Peyer's patch (tissue), 4 donors: ENCODE measurements at regions not wholly inside any gene's neighbourhood (a gene's known extent, or its start where the extent isn't known, plus 50 kb on each side); places are given as distances from the start of the nearest gene placed in this dataset.

Experiments
- DNase-seq, 3 donors: peaks; one replicate each; pipeline ENCODE4 v3.0.0-alpha.2; 2017 to 2019
- H3K27ac ChIP-seq, 4 donors: fragments of 200-600 bp; sonication (generic); one replicate each; pipeline ENCODE4 v1.5.1; 2016 to 2019
- H3K27me3 ChIP-seq, 2 donors: fragments of 200-600 bp; sonication (generic); one replicate each; pipeline ENCODE4 v1.5.1; 2019
- H3K36me3 ChIP-seq, 3 donors: fragments of 200-600 bp; sonication (generic); one replicate each; pipeline ENCODE4 v1.5.1; 2016 to 2019
- H3K4me1 ChIP-seq, 4 donors: fragments of 200-600 bp; sonication (generic); one replicate each; pipeline ENCODE4 v1.5.1; 2016 to 2019
- H3K4me3 ChIP-seq, 4 donors: fragments of 200-600 bp; sonication (generic); 1 replicate in 3 of 4; 2 replicates in 1 of 4; pipeline ENCODE4 v1.5.1; 2016 to 2019; ENCODE audit warnings: mild to moderate bottlenecking in 1 of 4
- H3K9me3 ChIP-seq, 4 donors: fragments of 200-600 bp; sonication (generic); one replicate each; pipeline ENCODE4 v1.5.1; 2016 to 2019; ENCODE audit warnings: mild to moderate bottlenecking in 1 of 4
- POLR2A ChIP-seq, 2 donors: fragments of 450-650 bp; IDR thresholded peaks; one replicate each; pipeline ENCODE4 v1.5.1; 2017; ENCODE audit warnings: antibody characterized with exemption in 2 of 2, mild to moderate bottlenecking in 2 of 2, moderate library complexity in 2 of 2
- TF ChIP-seq, protein P1 (sequence below), 6 experiments: fragments of 450-650 bp in 4 of 6; fragments of 200-600 bp in 2 of 6; sonication (generic) in 1 of 6; IDR thresholded peaks; one replicate each; pipeline ENCODE4 v1.5.1; 2017 to 2019; ENCODE audit warnings: antibody characterized with exemption in 6 of 6, mild to moderate bottlenecking in 3 of 6, moderate library complexity in 1 of 6

DNA sequence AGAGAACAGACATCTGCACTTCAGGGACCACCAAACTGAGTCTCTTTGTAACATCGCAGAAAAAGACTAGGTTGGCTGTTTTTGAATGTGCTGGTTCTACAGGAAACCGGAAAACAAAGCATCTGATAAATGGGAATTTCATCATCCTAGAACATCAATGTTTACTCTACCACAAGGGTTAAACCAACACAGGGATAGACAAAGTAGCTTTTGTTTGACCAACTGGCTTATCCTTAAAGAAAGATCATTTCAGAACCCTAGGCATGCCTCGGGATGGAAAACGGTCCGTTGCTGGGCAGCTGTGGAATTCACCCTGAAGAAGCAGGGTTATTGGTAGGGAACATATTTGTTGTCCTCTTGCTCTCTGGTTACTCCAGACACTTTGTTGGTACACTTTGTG, 2355.5 kb upstream of the AGA start:
- no peaks in the 10 kb centered on the region for H3K4me1 ChIP-seq
- H3K9me3 ChIP-seq, result no peaks in the 10 kb centered on the region
- TF ChIP-seq POLR2A (IDR thresholded peaks at IDR 0.05), result no peak
- TF ChIP-seq, protein P1, sequence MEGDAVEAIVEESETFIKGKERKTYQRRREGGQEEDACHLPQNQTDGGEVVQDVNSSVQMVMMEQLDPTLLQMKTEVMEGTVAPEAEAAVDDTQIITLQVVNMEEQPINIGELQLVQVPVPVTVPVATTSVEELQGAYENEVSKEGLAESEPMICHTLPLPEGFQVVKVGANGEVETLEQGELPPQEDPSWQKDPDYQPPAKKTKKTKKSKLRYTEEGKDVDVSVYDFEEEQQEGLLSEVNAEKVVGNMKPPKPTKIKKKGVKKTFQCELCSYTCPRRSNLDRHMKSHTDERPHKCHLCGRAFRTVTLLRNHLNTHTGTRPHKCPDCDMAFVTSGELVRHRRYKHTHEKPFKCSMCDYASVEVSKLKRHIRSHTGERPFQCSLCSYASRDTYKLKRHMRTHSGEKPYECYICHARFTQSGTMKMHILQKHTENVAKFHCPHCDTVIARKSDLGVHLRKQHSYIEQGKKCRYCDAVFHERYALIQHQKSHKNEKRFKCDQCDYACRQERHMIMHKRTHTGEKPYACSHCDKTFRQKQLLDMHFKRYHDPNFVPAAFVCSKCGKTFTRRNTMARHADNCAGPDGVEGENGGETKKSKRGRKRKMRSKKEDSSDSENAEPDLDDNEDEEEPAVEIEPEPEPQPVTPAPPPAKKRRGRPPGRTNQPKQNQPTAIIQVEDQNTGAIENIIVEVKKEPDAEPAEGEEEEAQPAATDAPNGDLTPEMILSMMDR (IDR thresholded peaks at IDR 0.05), result no peak
- H3K27me3 ChIP-seq, result no peaks in the 10 kb centered on the region
- no peak for DNase-seq
- no peak overlapping the region for H3K27ac ChIP-seq
- no peaks in the 10 kb centered on the region for H3K36me3 ChIP-seq
- H3K4me3 ChIP-seq, result no peak overlapping the region

DNA sequence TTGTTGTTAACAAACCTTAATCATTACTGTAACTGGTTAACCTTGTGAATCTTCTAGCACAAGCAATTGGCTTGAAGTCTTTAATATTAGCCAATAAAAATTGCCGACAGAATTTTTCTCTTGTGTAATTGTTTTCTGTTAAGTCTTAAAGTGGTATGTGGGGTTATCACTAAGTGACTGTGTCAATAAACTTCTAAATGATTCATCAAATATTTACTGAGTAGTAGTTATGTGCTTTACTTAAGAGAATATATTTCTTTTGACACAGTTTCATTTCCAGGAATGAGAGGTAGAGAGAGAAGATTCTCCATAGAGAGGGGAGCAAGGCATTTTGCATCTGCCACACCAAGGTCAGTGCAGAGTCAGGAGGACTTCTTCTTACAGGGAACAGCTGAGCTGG, 2361.6 kb upstream of the AGA start:
- Histone ChIP-seq H3K36me3 (no peaks in the 10 kb centered on the region), H3K4me3 (no peak overlapping the region), H3K27me3 (no peaks in the 10 kb centered on the region), H3K4me1 (no peaks in the 10 kb centered on the region), H3K27ac (no peak overlapping the region), H3K9me3 (no peaks in the 10 kb centered on the region)
- DNase-seq, result no peak
- TF ChIP-seq, protein P1 (IDR thresholded peaks at IDR 0.05), result no peak
- TF ChIP-seq POLR2A (IDR thresholded peaks at IDR 0.05), result no peak

DNA sequence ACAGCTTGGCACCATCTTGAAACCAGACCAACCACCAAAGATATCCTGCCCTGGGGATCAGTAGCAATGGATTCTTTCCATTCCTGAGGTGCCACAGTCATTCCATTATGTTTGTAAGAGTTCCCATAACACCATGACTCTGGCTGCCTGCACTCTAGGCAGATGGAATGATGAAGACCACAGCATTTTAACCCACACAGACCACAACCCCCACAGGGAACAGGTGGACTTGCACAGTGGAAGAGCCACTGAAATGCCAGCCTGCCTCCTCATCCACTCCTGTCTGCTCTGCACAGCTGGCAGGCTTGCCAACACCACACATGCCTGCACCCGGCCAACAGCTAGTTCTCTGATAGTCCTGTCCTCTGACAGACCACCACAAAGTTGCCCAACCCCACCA, 2362.2 kb upstream of the AGA start:
- Histone ChIP-seq H3K9me3 (no peaks in the 10 kb centered on the region), H3K27ac (no peak overlapping the region), H3K4me1 (no peaks in the 10 kb centered on the region), H3K36me3 (no peaks in the 10 kb centered on the region), H3K4me3 (no peak overlapping the region), H3K27me3 (no peaks in the 10 kb centered on the region)
- DNase-seq, result no peak
- TF ChIP-seq POLR2A (IDR thresholded peaks at IDR 0.05), result no peak
- TF ChIP-seq, protein P1 (IDR thresholded peaks at IDR 0.05), result no peak

DNA sequence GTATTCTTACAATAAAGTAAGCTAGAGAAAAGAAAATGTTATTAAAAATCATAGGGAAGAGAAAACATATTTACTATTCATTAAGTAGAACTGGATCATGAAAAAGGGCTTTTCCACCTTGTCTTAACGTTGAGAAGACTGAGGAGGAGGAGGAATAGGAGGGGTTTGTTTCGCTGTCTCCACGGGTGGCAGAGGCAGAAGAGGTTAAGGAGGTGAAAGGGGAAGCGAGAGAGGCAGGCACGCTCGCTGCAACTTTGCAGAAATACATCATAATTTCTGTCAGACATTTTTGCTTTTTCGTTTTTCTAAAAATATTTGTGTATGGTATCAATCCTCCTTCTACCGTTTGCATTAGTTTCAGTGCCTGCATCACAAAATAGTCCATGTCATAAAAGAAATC, 2375.1 kb upstream of the AGA start:
- Histone ChIP-seq H3K4me1 (no peaks in the 10 kb centered on the region), H3K27me3 (no peaks in the 10 kb centered on the region), H3K27ac (no peak overlapping the region), H3K36me3 (no peaks in the 10 kb centered on the region), H3K9me3 (no peaks in the 10 kb centered on the region), H3K4me3 (no peak overlapping the region)
- no peak for TF ChIP-seq POLR2A (IDR thresholded peaks at IDR 0.05)
- TF ChIP-seq, protein P1 (IDR thresholded peaks at IDR 0.05), result no peak
- no peak for DNase-seq

DNA sequence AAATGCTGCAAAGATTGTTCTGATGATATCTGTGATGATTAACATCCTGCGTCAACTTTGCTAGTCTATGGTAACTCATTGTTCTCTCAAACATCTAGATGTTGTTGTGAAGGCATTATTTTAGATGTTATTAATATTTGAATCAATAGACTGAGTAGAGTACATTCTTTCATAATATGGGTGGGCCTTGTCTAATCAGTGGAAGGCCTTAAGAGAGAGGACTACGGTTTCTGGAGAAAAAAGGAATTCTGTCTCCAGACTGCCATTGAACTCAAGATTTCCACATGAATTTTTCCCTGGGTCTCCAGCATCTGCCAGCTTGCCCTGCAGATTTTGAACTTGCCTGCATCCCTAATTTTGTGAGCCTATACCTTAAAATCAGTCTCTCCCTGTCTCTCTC, 2381.1 kb upstream of the AGA start:
- no peaks in the 10 kb centered on the region for H3K9me3 ChIP-seq
- no peaks in the 10 kb centered on the region for H3K4me1 ChIP-seq
- no peak for TF ChIP-seq POLR2A (IDR thresholded peaks at IDR 0.05)
- TF ChIP-seq, protein P1 (IDR thresholded peaks at IDR 0.05), result no peak
- no peak overlapping the region for H3K4me3 ChIP-seq
- no peaks in the 10 kb centered on the region for H3K36me3 ChIP-seq
- H3K27me3 ChIP-seq, result no peaks in the 10 kb centered on the region
- H3K27ac ChIP-seq, result no peak overlapping the region
- no peak for DNase-seq

DNA sequence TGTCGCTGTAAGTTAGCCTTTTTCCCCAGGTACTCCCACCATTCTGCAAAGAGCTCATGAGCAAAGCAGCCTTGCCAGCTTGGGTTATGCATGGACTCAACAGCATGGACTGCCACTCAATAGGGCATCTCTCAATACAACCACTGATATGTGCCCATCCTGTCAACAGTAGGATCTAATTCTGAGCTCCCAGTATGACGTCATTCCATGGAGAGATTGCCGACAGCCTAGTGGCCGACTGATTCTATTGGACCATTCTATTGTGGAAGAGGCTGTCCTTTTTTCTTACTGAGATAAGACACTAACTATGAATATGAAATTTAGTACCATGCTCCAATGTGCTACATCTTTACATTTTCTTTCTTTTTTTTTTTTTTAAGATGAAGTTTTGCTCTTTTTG, 2389.0 kb upstream of the AGA start:
- H3K4me3 ChIP-seq, result no peak overlapping the region
- no peaks in the 10 kb centered on the region for H3K36me3 ChIP-seq
- no peak for TF ChIP-seq POLR2A (IDR thresholded peaks at IDR 0.05)
- TF ChIP-seq, protein P1 (IDR thresholded peaks at IDR 0.05), result no peak
- H3K4me1 ChIP-seq, result no peaks in the 10 kb centered on the region
- no peak for DNase-seq
- H3K27me3 ChIP-seq, result no peaks in the 10 kb centered on the region
- no peak overlapping the region for H3K27ac ChIP-seq
- H3K9me3 ChIP-seq, result no peaks in the 10 kb centered on the region
